ENCODE measurements at regions not wholly inside any gene's neighbourhood (a gene's known extent, or its start where the extent isn't known, plus 50 kb on each side); places are given as distances from the start of the nearest gene placed in this dataset.
A peak's percentile ranks its signal among the peaks of the same experiment; 100 is the strongest.
"Not testable (repeated sequence)": the region's sequence is repeated elsewhere in the genome, so short reads cannot be mapped to it uniquely, and the experiment has no call there.

- no peak for DNase-seq
These were observed 239.8 kb downstream of the COG6 start for GRCh38 chr13:39895254-39895653.

- DNase-seq: no peak
These were observed 242.2 kb downstream of the COG6 start for GRCh38 chr13:39897636-39898035.

GRCh38 chr13:39900106-39900750, 244.8 kb downstream of the COG6 start:
- DNase-seq: no peak

GRCh38 chr13:39904959-39905358, 249.5 kb downstream of the COG6 start:
- DNase-seq: no peak

- DNase-seq: no peak
These were observed 254.2 kb downstream of the COG6 start for GRCh38 chr13:39909634-39910033.

- DNase-seq: no peak
These were observed 254.6 kb downstream of the COG6 start for GRCh38 chr13:39910041-39910440.

GRCh38 chr13:39910833-39911232, 255.4 kb downstream of the COG6 start:
- DNase-seq: peak in 1 of 5 experiments; percentile 53

- no peak for DNase-seq
These were observed 257.9 kb downstream of the COG6 start for GRCh38 chr13:39913339-39913738.

GRCh38 chr13:39913928-39914327, 258.5 kb downstream of the COG6 start:
- DNase-seq: no peak

- no peak for DNase-seq
These were observed 260.0 kb downstream of the COG6 start for GRCh38 chr13:39915418-39915817.

- no peak for DNase-seq
These were observed 260.9 kb downstream of the COG6 start for GRCh38 chr13:39916330-39916729.

- no peak for DNase-seq
These were observed 263.3 kb downstream of the COG6 start for GRCh38 chr13:39918620-39919236.

GRCh38 chr13:39920613-39921012, 265.2 kb downstream of the COG6 start:
- DNase-seq: no peak

GRCh38 chr13:39926345-39926744, 270.9 kb downstream of the COG6 start:
- no peak for DNase-seq

GRCh38 chr13:39928261-39928660, 272.8 kb downstream of the COG6 start:
- DNase-seq: no peak

- no peak for DNase-seq
These were observed 274.1 kb downstream of the COG6 start for GRCh38 chr13:39929583-39929982.

GRCh38 chr13:39930060-39930459, 274.6 kb downstream of the COG6 start:
- peak in 1 of 5 experiments; percentile 25 for DNase-seq

- DNase-seq: peak in 1 of 5 experiments; percentile 63
These were observed 275.3 kb downstream of the COG6 start for GRCh38 chr13:39930544-39931444.

GRCh38 chr13:39931505-39931904, 276.0 kb downstream of the COG6 start:
- no peak for DNase-seq

- not testable (repeated sequence) for DNase-seq
These were observed 277.1 kb downstream of the COG6 start for GRCh38 chr13:39932514-39932913.

- no peak for DNase-seq
These were observed 279.7 kb downstream of the COG6 start for GRCh38 chr13:39935155-39935554.

GRCh38 chr13:39938596-39938995, 283.1 kb downstream of the COG6 start:
- DNase-seq: no peak

- DNase-seq: no peak
These were observed 285.8 kb downstream of the COG6 start for GRCh38 chr13:39941236-39941635.
